Activated CD4-positive, alpha-beta T cell treated with anti-CD3 and anti-CD28 coated beads, Interleukin-10, Interleukin-2, amounts not matched to agents 100 ng/mL and 50 ng/mL, durations not matched to agents 16 hours and 8 hours (primary cell): ENCODE measurements at regions not wholly inside any gene's neighbourhood (a gene's known extent, or its start where the extent isn't known, plus 50 kb on each side); places are given as distances from the start of the nearest gene placed in this dataset.
"Not testable (repeated sequence)": the region's sequence is repeated elsewhere in the genome, so short reads cannot be mapped to it uniquely, and the experiment has no call there.

Experiments used
- DNase-seq: peaks from one replicate; pipeline ENCODE4 v3.0.0-alpha.2; 2020

- DNase-seq: no peak
These were observed 162.6 kb upstream of the MAGI2 start for GRCh38 chr7:79615871-79616640.

GRCh38 chr7:79615466-79615865 is 162.0 kb upstream of the MAGI2 start:
- DNase-seq: no peak

- no peak for DNase-seq
These were observed 159.4 kb upstream of the MAGI2 start for GRCh38 chr7:79612903-79613302.

GRCh38 chr7:79612022-79612421 is 158.6 kb upstream of the MAGI2 start:
- no peak for DNase-seq

- no peak for DNase-seq
These were observed 157.4 kb upstream of the MAGI2 start for GRCh38 chr7:79610748-79611304.

GRCh38 chr7:79610313-79610712 is 156.8 kb upstream of the MAGI2 start:
- no peak for DNase-seq

GRCh38 chr7:79608005-79608404 is 154.5 kb upstream of the MAGI2 start:
- no peak for DNase-seq

GRCh38 chr7:79604841-79605240 is 151.4 kb upstream of the MAGI2 start:
- DNase-seq: no peak

GRCh38 chr7:79598351-79598750 is 144.9 kb upstream of the MAGI2 start:
- DNase-seq: no peak

GRCh38 chr7:79594671-79595070 is 141.2 kb upstream of the MAGI2 start:
- not testable (repeated sequence) for DNase-seq

GRCh38 chr7:79593866-79594301 is 140.4 kb upstream of the MAGI2 start:
- no peak for DNase-seq

GRCh38 chr7:79590916-79591623 is 137.6 kb upstream of the MAGI2 start:
- DNase-seq: no peak

GRCh38 chr7:79590391-79590790 is 136.9 kb upstream of the MAGI2 start:
- DNase-seq: no peak

- no peak for DNase-seq
These were observed 117.4 kb upstream of the MAGI2 start for GRCh38 chr7:79570903-79571302.

GRCh38 chr7:79563821-79564522 is 110.5 kb upstream of the MAGI2 start:
- DNase-seq: no peak

GRCh38 chr7:79555571-79555970 is 102.1 kb upstream of the MAGI2 start:
- no peak for DNase-seq

GRCh38 chr7:79553811-79554555 is 100.5 kb upstream of the MAGI2 start:
- no peak for DNase-seq

- DNase-seq: no peak
These were observed 99.0 kb upstream of the MAGI2 start for GRCh38 chr7:79552463-79552862.

- DNase-seq: no peak
These were observed 95.3 kb upstream of the MAGI2 start for GRCh38 chr7:79548727-79549126.

GRCh38 chr7:79547132-79547531 is 93.7 kb upstream of the MAGI2 start:
- no peak for DNase-seq

GRCh38 chr7:79540592-79540991 is 87.1 kb upstream of the MAGI2 start:
- DNase-seq: no peak

GRCh38 chr7:79534128-79534527 is 80.7 kb upstream of the MAGI2 start:
- DNase-seq: peak; percentile 3
